ENCODE measurements at regions not wholly inside any gene's neighbourhood (a gene's known extent, or its start where the extent isn't known, plus 50 kb on each side); places are given as distances from the start of the nearest gene placed in this dataset.

- no peak for TF ChIP-seq POLR2A (IDR thresholded peaks at IDR 0.05; ENCODE audit: low read depth, low read length)
- TF ChIP-seq TAF1 (IDR thresholded peaks at IDR 0.05; ENCODE audit: low read depth, low read length): no peak
- TF ChIP-seq POLR2AphosphoS5 (IDR thresholded peaks at IDR 0.05; ENCODE audit: low read depth, low read length): no peak
These were observed 276.9 kb downstream of the UQCRFS1 start for GRCh38 chr19:28936001-28936400.

Data from GM12891 (cell line).